ENCODE measurements at regions not wholly inside any gene's neighbourhood (a gene's known extent, or its start where the extent isn't known, plus 50 kb on each side); places are given as distances from the start of the nearest gene placed in this dataset.
"Not testable (repeated sequence)": the region's sequence is repeated elsewhere in the genome, so short reads cannot be mapped to it uniquely, and the experiment has no call there.

- DNase-seq, result no peak
Measured at GRCh38 chr20:19901226-19901625, 115.9 kb upstream of the NAA20 start.

- DNase-seq, result no peak
Measured at GRCh38 chr20:19903168-19903811, 113.9 kb upstream of the NAA20 start.

GRCh38 chr20:19907326-19908056, 109.7 kb upstream of the NAA20 start:
- DNase-seq, result no peak

- no peak for DNase-seq
Measured at GRCh38 chr20:19908576-19908975, 108.6 kb upstream of the NAA20 start.

GRCh38 chr20:19909725-19910124, 107.4 kb upstream of the NAA20 start:
- no peak for DNase-seq

GRCh38 chr20:19911810-19912382, 105.3 kb upstream of the NAA20 start:
- DNase-seq, result no peak

GRCh38 chr20:19913349-19913748, 103.8 kb upstream of the NAA20 start:
- DNase-seq, result no peak

GRCh38 chr20:19913927-19914614, 103.1 kb upstream of the NAA20 start:
- DNase-seq, result no peak

GRCh38 chr20:19915111-19915798, 101.9 kb upstream of the NAA20 start:
- no peak for DNase-seq

GRCh38 chr20:19916531-19917485, 100.4 kb upstream of the NAA20 start:
- no peak for DNase-seq

GRCh38 chr20:19918965-19919329, 98.2 kb upstream of the NAA20 start:
- DNase-seq, result no peak

GRCh38 chr20:19920381-19921138, 96.6 kb upstream of the NAA20 start:
- no peak for DNase-seq

- DNase-seq, result no peak
Measured at GRCh38 chr20:19921284-19921793, 95.8 kb upstream of the NAA20 start.

GRCh38 chr20:19921829-19922228, 95.3 kb upstream of the NAA20 start:
- DNase-seq, result not testable (repeated sequence)

GRCh38 chr20:19922716-19923115, 94.4 kb upstream of the NAA20 start:
- DNase-seq, result no peak

- no peak for DNase-seq
Measured at GRCh38 chr20:19923762-19924161, 93.4 kb upstream of the NAA20 start.

- DNase-seq, result no peak
Measured at GRCh38 chr20:19924255-19924654, 92.9 kb upstream of the NAA20 start.

- no peak for DNase-seq
Measured at GRCh38 chr20:19926591-19926990, 90.6 kb upstream of the NAA20 start.

GRCh38 chr20:19928328-19929011, 88.7 kb upstream of the NAA20 start:
- DNase-seq, result no peak

GRCh38 chr20:19929012-19929360, 88.2 kb upstream of the NAA20 start:
- DNase-seq, result no peak

Data from right forelimb (tissue), 1 donor.